GM23338 (cell line): ENCODE measurements at regions not wholly inside any gene's neighbourhood (a gene's known extent, or its start where the extent isn't known, plus 50 kb on each side); places are given as distances from the start of the nearest gene placed in this dataset.

Experiments used
- ATAC-seq: fragments of 200-7000 bp; cut with Tn5 transposase; 3 replicates; pipeline ENCODE4 v1.9.1; 2020
- DNase-seq: peaks from one replicate; pipeline ENCODE4 v3.0.0-alpha.2; 2015; ENCODE audit warnings: low spot score
- H2AFZ ChIP-seq: fragments of 200-600 bp; sonication (generic); 2 replicates; pipeline ENCODE4 v1.8.0; 2016; ENCODE audit warnings: antibody characterized with exemption, mild to moderate bottlenecking, moderate library complexity
- H3F3A ChIP-seq: fragments of 200-600 bp; sonication (generic); replicated peaks from 2 replicates; pipeline ENCODE4 v1.8.0; 2017; ENCODE audit warnings: antibody characterized with exemption, mixed run types, low read depth
- H3K27ac ChIP-seq: fragments of 200-600 bp; sonication (generic); 2 replicates; pipeline ENCODE4 v1.6.1; 2016; ENCODE audit warnings: low read depth
- H3K27me3 ChIP-seq: fragments of 200-600 bp; sonication (generic); 2 replicates; pipeline ENCODE4 v1.8.0; 2016; ENCODE audit warnings: mild to moderate bottlenecking, mixed run types, moderate library complexity; ENCODE audit not compliant: insufficient read depth
- H3K36me3 ChIP-seq: fragments of 200-600 bp; sonication (generic); 2 replicates; pipeline ENCODE4 v1.8.0; 2016; ENCODE audit warnings: mild to moderate bottlenecking; ENCODE audit not compliant: insufficient read depth
- H3K4me1 ChIP-seq: fragments of 200-600 bp; sonication (generic); 2 replicates; pipeline ENCODE4 v1.8.0; 2016; ENCODE audit warnings: mild to moderate bottlenecking, moderate library complexity; ENCODE audit not compliant: insufficient read depth
- H3K4me2 ChIP-seq: fragments of 200-600 bp; sonication (generic); 2 replicates; pipeline ENCODE4 v1.7.1; 2017; ENCODE audit warnings: mixed run types
- H3K4me3 ChIP-seq: fragments of 200-600 bp; sonication (generic); 2 replicates; pipeline ENCODE4 v1.6.1; 2016; ENCODE audit warnings: mixed run types
- H3K79me2 ChIP-seq: fragments of 200-600 bp; sonication (generic); replicated peaks from 2 replicates; pipeline ENCODE4 v1.8.0; 2017; ENCODE audit warnings: mild to moderate bottlenecking; ENCODE audit not compliant: insufficient read depth
- H3K9me2 ChIP-seq: fragments of 200-600 bp; sonication (generic); 2 replicates; pipeline ENCODE4 v1.8.0; 2017; ENCODE audit not compliant: insufficient read depth
- H4K20me1 ChIP-seq: fragments of 200-600 bp; sonication (generic); replicated peaks from 2 replicates; pipeline ENCODE4 v1.8.0; 2017; ENCODE audit warnings: mild to moderate bottlenecking; ENCODE audit not compliant: insufficient read depth
- H3K27ac Mint-ChIP-seq: 2 replicates; pipeline ENCODE4 v1.8.0; 2020; ENCODE audit warnings: inconsistent platforms, mild to moderate bottlenecking, moderate library complexity, mixed read lengths
- H3K27me3 Mint-ChIP-seq: 3 replicates; pipeline ENCODE4 v1.8.0; 2022; ENCODE audit warnings: low read depth, mild to moderate bottlenecking, moderate library complexity, mixed read lengths, inconsistent platforms; ENCODE audit not compliant: insufficient read depth, poor library complexity
- H3K36me3 Mint-ChIP-seq: 3 replicates; pipeline ENCODE4 v1.8.0; 2021; ENCODE audit warnings: low read depth, mild to moderate bottlenecking, inconsistent platforms, moderate library complexity, mixed read lengths
- H3K4me1 Mint-ChIP-seq: 3 replicates; pipeline ENCODE4 v1.8.0; 2020; ENCODE audit warnings: mild to moderate bottlenecking, inconsistent platforms, mixed read lengths
- H3K4me3 Mint-ChIP-seq: 3 replicates; pipeline ENCODE4 v1.8.0; 2021; ENCODE audit warnings: moderate library complexity, mild to moderate bottlenecking, inconsistent platforms, mixed read lengths
- H3K9me3 Mint-ChIP-seq: 3 replicates; pipeline ENCODE4 v1.8.0; 2020; ENCODE audit warnings: moderate library complexity, mild to moderate bottlenecking, inconsistent platforms, mixed read lengths
- CREB1 ChIP-seq: fragments of 250-450 bp; sonication (Bioruptor Pico); IDR thresholded peaks from 2 replicates; pipeline ENCODE4 v1.5.0; 2020; ENCODE audit warnings: low read depth, mild to moderate bottlenecking, moderate library complexity
- ETS1 ChIP-seq: IDR thresholded peaks from 2 replicates; pipeline ENCODE4 v1.6.1; 2016; ENCODE audit warnings: antibody characterized with exemption
- EZH2 ChIP-seq: fragments of 200-600 bp; sonication (generic); IDR thresholded peaks from one replicate; pipeline ENCODE4 v1.8.0; 2017; ENCODE audit warnings: antibody characterized with exemption, mild to moderate bottlenecking, low read depth; ENCODE audit not compliant: unreplicated experiment
- EZH2phosphoT487 ChIP-seq: fragments of 200-600 bp; sonication (generic); IDR thresholded peaks from one replicate; pipeline ENCODE4 v1.8.1; 2018; ENCODE audit warnings: antibody characterized with exemption; ENCODE audit not compliant: unreplicated experiment
- JUNB ChIP-seq: IDR thresholded peaks from one replicate; pipeline ENCODE4 v1.6.1; 2016; ENCODE audit warnings: antibody characterized with exemption; ENCODE audit not compliant: unreplicated experiment
- NANOG ChIP-seq: IDR thresholded peaks from 2 replicates; pipeline ENCODE4 v1.6.1; 2016; ENCODE audit warnings: antibody characterized with exemption, borderline replicate concordance
- POLR2AphosphoS5 ChIP-seq: IDR thresholded peaks from 2 replicates; pipeline ENCODE4 v1.6.1; 2016; ENCODE audit warnings: antibody characterized with exemption, low read depth
- REST ChIP-seq: IDR thresholded peaks from one replicate; pipeline ENCODE4 v1.6.1; 2018; ENCODE audit warnings: antibody characterized with exemption; ENCODE audit not compliant: unreplicated experiment
- STAT1 ChIP-seq: IDR thresholded peaks from one replicate; pipeline ENCODE4 v1.6.1; 2016; ENCODE audit warnings: antibody characterized with exemption; ENCODE audit not compliant: unreplicated experiment
- ZNF114 ChIP-seq: fragments of 250-450 bp; sonication (Bioruptor Pico); IDR thresholded peaks from 2 replicates; pipeline ENCODE4 v1.5.0; 2020; ENCODE audit warnings: mild to moderate bottlenecking, moderate library complexity
- ZNF331 ChIP-seq: fragments of 250-450 bp; sonication (Bioruptor Pico); IDR thresholded peaks from 2 replicates; pipeline ENCODE4 v1.5.0; 2020; ENCODE audit warnings: low read depth, mild to moderate bottlenecking, moderate library complexity
- TF ChIP-seq, protein P1 (sequence below), 2 experiments: fragments of 200-600 bp in 1 of 2; sonication (generic) in 1 of 2; conservative IDR thresholded peaks; 2 replicates each; pipeline versions ENCODE4 v1.5.1 to v1.6.1; 2016 to 2017; ENCODE audit warnings: antibody characterized with exemption in 2 of 2, low read depth in 2 of 2, mild to moderate bottlenecking in 2 of 2, moderate library complexity in 1 of 2
- TF ChIP-seq, protein P2 (sequence below): fragments of 250-450 bp; sonication (Bioruptor Pico); IDR thresholded peaks from 2 replicates; pipeline ENCODE4 v1.5.0; 2020; ENCODE audit warnings: mild to moderate bottlenecking, moderate library complexity

DNA sequence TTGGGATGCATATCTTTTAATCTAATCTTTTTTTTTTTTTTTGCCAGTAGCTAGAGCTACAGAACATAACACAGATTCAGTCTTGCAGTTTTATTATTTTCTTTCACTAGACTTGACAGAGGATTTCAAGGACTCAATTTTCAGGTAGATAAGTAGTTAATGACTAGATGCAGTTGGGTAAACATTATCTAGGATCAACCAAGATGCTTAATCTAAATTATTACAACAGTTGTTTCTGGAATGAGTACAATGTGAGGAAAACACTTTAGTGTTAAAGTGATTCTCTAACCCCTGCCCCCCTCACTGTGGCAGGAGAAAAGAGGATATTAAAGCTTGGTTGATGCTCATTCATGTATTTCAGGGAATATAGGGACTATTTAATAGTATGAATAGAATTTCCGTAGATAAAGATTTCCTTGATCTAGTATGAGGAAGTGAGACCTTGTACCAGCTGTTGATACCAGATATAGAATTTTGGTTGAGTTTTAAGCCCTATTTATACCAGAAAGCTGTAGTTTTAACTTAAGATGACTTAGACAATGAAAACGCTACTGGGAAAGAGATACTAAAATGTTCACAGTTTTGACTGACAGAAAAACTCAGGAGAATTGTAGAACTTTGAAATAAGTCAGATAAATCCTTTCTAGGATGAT, 389.0 kb upstream of the C2CD4B start:
- DNase-seq (no peak), ATAC-seq (no peak)
- Mint-ChIP-seq H3K9me3 (no peaks in the 10 kb centered on the region), H3K4me1 (peaks cover 11% of the 10 kb centered on the region), H3K4me3 (no peak overlapping the region), H3K27me3 (no peaks in the 10 kb centered on the region), H3K27ac (no peak overlapping the region), H3K36me3 (no peaks in the 10 kb centered on the region)
- Histone ChIP-seq H3K4me2 (no peak overlapping the region), H3F3A (no peaks in the 10 kb centered on the region), H2AFZ (no peak overlapping the region), H3K79me2 (peaks cover 4% of the 10 kb centered on the region; the same call in 1 of the 2 replicates), H3K27me3 (no peaks in the 10 kb centered on the region), H3K36me3 (no peaks in the 10 kb centered on the region), H3K4me3 (no peak overlapping the region), H3K27ac (no peak overlapping the region), H3K4me1 (peaks cover 7% of the 10 kb centered on the region; the same call in 1 of the 2 replicates), H4K20me1 (no peaks in the 10 kb centered on the region), H3K9me2 (no peaks in the 10 kb centered on the region)
- TF ChIP-seq EZH2phosphoT487 (no peak), EZH2 (no peak), STAT1 (no peak), ETS1 (no peak), NANOG (no peak), ZNF114 (CRISPR knock-in tag) (no peak), POLR2AphosphoS5 (no peak), ZNF331 (CRISPR knock-in tag) (no peak), CREB1 (no peak), JUNB (no peak), REST (no peak)
- TF ChIP-seq, protein P1, sequence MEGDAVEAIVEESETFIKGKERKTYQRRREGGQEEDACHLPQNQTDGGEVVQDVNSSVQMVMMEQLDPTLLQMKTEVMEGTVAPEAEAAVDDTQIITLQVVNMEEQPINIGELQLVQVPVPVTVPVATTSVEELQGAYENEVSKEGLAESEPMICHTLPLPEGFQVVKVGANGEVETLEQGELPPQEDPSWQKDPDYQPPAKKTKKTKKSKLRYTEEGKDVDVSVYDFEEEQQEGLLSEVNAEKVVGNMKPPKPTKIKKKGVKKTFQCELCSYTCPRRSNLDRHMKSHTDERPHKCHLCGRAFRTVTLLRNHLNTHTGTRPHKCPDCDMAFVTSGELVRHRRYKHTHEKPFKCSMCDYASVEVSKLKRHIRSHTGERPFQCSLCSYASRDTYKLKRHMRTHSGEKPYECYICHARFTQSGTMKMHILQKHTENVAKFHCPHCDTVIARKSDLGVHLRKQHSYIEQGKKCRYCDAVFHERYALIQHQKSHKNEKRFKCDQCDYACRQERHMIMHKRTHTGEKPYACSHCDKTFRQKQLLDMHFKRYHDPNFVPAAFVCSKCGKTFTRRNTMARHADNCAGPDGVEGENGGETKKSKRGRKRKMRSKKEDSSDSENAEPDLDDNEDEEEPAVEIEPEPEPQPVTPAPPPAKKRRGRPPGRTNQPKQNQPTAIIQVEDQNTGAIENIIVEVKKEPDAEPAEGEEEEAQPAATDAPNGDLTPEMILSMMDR (conservative IDR thresholded peaks at IDR 0.05; ENCODE audit: low read depth in 2 of 2) = no peak
- TF ChIP-seq, protein P2, sequence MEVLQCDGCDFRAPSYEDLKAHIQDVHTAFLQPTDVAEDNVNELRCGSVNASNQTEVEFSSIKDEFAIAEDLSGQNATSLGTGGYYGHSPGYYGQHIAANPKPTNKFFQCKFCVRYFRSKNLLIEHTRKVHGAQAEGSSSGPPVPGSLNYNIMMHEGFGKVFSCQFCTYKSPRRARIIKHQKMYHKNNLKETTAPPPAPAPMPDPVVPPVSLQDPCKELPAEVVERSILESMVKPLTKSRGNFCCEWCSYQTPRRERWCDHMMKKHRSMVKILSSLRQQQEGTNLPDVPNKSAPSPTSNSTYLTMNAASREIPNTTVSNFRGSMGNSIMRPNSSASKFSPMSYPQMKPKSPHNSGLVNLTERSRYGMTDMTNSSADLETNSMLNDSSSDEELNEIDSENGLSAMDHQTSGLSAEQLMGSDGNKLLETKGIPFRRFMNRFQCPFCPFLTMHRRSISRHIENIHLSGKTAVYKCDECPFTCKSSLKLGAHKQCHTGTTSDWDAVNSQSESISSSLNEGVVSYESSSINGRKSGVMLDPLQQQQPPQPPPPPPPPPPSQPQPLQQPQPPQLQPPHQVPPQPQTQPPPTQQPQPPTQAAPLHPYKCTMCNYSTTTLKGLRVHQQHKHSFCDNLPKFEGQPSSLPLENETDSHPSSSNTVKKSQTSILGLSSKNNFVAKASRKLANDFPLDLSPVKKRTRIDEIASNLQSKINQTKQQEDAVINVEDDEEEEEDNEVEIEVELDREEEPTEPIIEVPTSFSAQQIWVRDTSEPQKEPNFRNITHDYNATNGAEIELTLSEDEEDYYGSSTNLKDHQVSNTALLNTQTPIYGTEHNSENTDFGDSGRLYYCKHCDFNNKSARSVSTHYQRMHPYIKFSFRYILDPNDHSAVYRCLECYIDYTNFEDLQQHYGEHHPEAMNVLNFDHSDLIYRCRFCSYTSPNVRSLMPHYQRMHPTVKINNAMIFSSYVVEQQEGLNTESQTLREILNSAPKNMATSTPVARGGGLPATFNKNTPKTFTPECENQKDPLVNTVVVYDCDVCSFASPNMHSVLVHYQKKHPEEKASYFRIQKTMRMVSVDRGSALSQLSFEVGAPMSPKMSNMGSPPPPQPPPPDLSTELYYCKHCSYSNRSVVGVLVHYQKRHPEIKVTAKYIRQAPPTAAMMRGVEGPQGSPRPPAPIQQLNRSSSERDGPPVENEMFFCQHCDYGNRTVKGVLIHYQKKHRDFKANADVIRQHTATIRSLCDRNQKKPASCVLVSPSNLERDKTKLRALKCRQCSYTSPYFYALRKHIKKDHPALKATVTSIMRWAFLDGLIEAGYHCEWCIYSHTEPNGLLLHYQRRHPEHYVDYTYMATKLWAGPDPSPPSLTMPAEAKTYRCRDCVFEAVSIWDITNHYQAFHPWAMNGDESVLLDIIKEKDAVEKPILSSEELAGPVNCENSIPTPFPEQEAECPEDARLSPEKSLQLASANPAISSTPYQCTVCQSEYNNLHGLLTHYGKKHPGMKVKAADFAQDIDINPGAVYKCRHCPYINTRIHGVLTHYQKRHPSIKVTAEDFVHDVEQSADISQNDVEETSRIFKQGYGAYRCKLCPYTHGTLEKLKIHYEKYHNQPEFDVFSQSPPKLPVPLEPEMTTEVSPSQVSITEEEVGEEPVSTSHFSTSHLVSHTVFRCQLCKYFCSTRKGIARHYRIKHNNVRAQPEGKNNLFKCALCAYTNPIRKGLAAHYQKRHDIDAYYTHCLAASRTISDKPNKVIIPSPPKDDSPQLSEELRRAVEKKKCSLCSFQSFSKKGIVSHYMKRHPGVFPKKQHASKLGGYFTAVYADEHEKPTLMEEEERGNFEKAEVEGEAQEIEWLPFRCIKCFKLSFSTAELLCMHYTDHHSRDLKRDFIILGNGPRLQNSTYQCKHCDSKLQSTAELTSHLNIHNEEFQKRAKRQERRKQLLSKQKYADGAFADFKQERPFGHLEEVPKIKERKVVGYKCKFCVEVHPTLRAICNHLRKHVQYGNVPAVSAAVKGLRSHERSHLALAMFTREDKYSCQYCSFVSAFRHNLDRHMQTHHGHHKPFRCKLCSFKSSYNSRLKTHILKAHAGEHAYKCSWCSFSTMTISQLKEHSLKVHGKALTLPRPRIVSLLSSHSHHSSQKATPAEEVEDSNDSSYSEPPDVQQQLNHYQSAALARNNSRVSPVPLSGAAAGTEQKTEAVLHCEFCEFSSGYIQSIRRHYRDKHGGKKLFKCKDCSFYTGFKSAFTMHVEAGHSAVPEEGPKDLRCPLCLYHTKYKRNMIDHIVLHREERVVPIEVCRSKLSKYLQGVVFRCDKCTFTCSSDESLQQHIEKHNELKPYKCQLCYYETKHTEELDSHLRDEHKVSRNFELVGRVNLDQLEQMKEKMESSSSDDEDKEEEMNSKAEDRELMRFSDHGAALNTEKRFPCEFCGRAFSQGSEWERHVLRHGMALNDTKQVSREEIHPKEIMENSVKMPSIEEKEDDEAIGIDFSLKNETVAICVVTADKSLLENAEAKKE (CRISPR knock-in tag) = no peak
